Colonic mucosa (tissue), 4 donors: ENCODE measurements at regions not wholly inside any gene's neighbourhood (a gene's known extent, or its start where the extent isn't known, plus 50 kb on each side); places are given as distances from the start of the nearest gene placed in this dataset.

Source experiments
- DNase-seq: peaks from one replicate; pipeline ENCODE4 v3.0.0-alpha.2; 2020
- H3K27ac ChIP-seq: fragments of 200-600 bp; one replicate; pipeline ENCODE4 v1.8.0; 2021
- H3K27me3 ChIP-seq: fragments of 200-600 bp; one replicate; pipeline ENCODE4 v1.8.0; 2021
- H3K36me3 ChIP-seq: fragments of 200-600 bp; one replicate; pipeline ENCODE4 v1.8.0; 2021
- H3K4me1 ChIP-seq: fragments of 200-600 bp; one replicate; pipeline ENCODE4 v1.8.0; 2021; ENCODE audit warnings: mild to moderate bottlenecking
- H3K4me3 ChIP-seq: fragments of 200-600 bp; one replicate; pipeline ENCODE4 v1.8.0; 2021
- H3K9ac ChIP-seq, 2 donors: one replicate each; pipeline ENCODE4 v1.7.0; 2013; ENCODE audit warnings: control low read depth in 2 of 2, low read depth in 2 of 2, low read length in 2 of 2
- H3K9me3 ChIP-seq: fragments of 200-600 bp; one replicate; pipeline ENCODE4 v1.8.0; 2021
- intact Hi-C: fragments of 100-400 bp; cut with DNase I; formaldehyde crosslinking; loops from one replicate; pipeline ENCODE4 v1.14.1; 2022
- TF ChIP-seq, protein P1 (sequence below): fragments of 200-600 bp; IDR thresholded peaks from one replicate; pipeline ENCODE4 v1.8.0; 2022; ENCODE audit warnings: antibody characterized with exemption, mild to moderate bottlenecking
- donor health status: healthy.
- donor health status: DM: no; HTN: no; CAD: no.
- donor health status: DM: no; HTN: no; CAD: no.

DNA sequence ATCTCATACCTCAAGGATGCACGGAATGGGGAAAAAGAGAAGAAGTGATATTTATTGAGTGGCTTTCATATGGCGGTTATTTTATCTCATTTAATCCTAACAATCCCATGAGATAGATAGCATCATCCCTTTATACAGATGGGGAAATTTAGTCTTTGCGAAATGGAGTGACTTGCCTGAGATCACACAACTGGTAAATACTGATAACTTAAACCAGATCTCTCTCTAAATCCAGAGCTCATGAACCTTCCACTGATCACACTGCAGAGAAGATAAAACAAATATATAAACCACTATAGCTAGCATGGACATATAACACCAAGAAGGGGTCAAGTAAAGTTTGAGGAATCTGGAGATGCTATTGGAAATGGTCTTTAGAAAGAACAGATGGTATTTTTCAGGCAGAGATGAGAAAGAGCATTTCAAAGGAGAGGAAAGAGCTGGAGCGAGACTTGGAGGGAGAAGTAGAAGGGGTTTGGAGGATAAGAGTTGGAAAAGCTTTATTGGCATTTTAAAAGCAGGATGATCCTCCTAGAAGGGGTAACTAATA is 139.8 kb upstream of the TNFAIP3 start:
- intact Hi-C loops: no loop called here
- no peak overlapping the region for H3K4me3 ChIP-seq

GRCh38 chr6:137728386-137729349 is 138.4 kb upstream of the TNFAIP3 start:
- H3K9me3 ChIP-seq: no peaks in the 10 kb centered on the region
- no peak for DNase-seq
- no peaks in the 10 kb centered on the region for H3K27me3 ChIP-seq
- H3K4me1 ChIP-seq: peaks cover 4% of the 10 kb centered on the region
- H3K4me3 ChIP-seq: no peak overlapping the region
- H3K36me3 ChIP-seq: no peaks in the 10 kb centered on the region
- H3K9ac ChIP-seq: no peak overlapping the region
- TF ChIP-seq, protein P1, sequence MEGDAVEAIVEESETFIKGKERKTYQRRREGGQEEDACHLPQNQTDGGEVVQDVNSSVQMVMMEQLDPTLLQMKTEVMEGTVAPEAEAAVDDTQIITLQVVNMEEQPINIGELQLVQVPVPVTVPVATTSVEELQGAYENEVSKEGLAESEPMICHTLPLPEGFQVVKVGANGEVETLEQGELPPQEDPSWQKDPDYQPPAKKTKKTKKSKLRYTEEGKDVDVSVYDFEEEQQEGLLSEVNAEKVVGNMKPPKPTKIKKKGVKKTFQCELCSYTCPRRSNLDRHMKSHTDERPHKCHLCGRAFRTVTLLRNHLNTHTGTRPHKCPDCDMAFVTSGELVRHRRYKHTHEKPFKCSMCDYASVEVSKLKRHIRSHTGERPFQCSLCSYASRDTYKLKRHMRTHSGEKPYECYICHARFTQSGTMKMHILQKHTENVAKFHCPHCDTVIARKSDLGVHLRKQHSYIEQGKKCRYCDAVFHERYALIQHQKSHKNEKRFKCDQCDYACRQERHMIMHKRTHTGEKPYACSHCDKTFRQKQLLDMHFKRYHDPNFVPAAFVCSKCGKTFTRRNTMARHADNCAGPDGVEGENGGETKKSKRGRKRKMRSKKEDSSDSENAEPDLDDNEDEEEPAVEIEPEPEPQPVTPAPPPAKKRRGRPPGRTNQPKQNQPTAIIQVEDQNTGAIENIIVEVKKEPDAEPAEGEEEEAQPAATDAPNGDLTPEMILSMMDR: no peak
- intact Hi-C loops: no loop called here
- H3K27ac ChIP-seq: no peak overlapping the region

More for the DNA sequence above, 139.8 kb upstream of the TNFAIP3 start:
- no peaks in the 10 kb centered on the region for H3K9me3 ChIP-seq
- H3K4me1 ChIP-seq: peaks cover 4% of the 10 kb centered on the region
- no peaks in the 10 kb centered on the region for H3K27me3 ChIP-seq
- no peak for DNase-seq
- TF ChIP-seq, protein P1: no peak
- no peak overlapping the region for H3K27ac ChIP-seq
- no peaks in the 10 kb centered on the region for H3K36me3 ChIP-seq
- H3K9ac ChIP-seq: no peak overlapping the region

GRCh38 chr6:137729866-137730629 is 137.0 kb upstream of the TNFAIP3 start:
- H3K4me1 ChIP-seq: peaks cover 4% of the 10 kb centered on the region
- H3K4me3 ChIP-seq: no peak overlapping the region
- no peaks in the 10 kb centered on the region for H3K27me3 ChIP-seq
- no peak for DNase-seq
- intact Hi-C loops: no loop called here
- TF ChIP-seq, protein P1: no peak
- no peaks in the 10 kb centered on the region for H3K9me3 ChIP-seq
- H3K9ac ChIP-seq: no peak overlapping the region
- H3K27ac ChIP-seq: no peak overlapping the region
- H3K36me3 ChIP-seq: no peaks in the 10 kb centered on the region

DNA sequence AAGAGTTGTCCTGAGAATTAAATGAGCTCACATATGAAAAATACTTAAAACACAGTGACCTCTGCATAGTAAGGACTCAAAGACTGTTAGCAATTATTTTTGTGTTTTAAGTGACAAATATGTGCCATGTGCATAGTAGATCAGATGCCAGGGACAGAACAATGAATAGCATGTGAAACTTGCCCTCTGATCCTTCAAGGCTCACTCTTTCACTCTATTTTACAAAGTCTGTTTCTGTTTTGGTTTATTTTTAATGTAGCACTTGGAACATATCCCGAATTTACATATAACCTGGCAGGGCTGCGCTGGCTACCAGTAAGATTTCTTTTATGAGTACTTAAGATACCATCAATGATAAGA is 135.5 kb upstream of the TNFAIP3 start:
- intact Hi-C loops: no loop called here
- Histone ChIP-seq H3K9me3 (no peaks in the 10 kb centered on the region), H3K4me1 (peaks cover 4% of the 10 kb centered on the region), H3K27ac (no peak overlapping the region), H3K4me3 (no peak overlapping the region), H3K27me3 (no peaks in the 10 kb centered on the region), H3K9ac (no peak overlapping the region), H3K36me3 (no peaks in the 10 kb centered on the region)
- no peak for DNase-seq
- TF ChIP-seq, protein P1: no peak

GRCh38 chr6:137731960-137732616 is 135.0 kb upstream of the TNFAIP3 start:
- intact Hi-C loops: no loop called here
- no peaks in the 10 kb centered on the region for H3K9me3 ChIP-seq
- no peak for DNase-seq
- TF ChIP-seq, protein P1: no peak
- no peaks in the 10 kb centered on the region for H3K27me3 ChIP-seq
- no peaks in the 10 kb centered on the region for H3K36me3 ChIP-seq
- peaks cover 4% of the 10 kb centered on the region for H3K4me1 ChIP-seq
- peak overlapping the region; percentile 24 for H3K27ac ChIP-seq
- H3K4me3 ChIP-seq: no peak overlapping the region
- no peak overlapping the region for H3K9ac ChIP-seq
